Panc1 (cell line): ENCODE measurements at regions not wholly inside any gene's neighbourhood (a gene's known extent, or its start where the extent isn't known, plus 50 kb on each side); places are given as distances from the start of the nearest gene placed in this dataset.

ENCODE experiments used
- ATAC-seq: fragments of 200-7000 bp; cut with Tn5 transposase; 2 replicates; pipeline ENCODE4 v1.9.1; 2020; ENCODE audit warnings: mild to moderate bottlenecking, moderate library complexity
- BruUV-seq: library from RNA; stranded (reverse); fragments of 400-500 nt; replicated peaks from 2 replicates; lab custom pipeline; 2021; lab: Mats Ljungman, UMichigan
- CTCF ChIA-PET: fragments of 300-600 bp; sonication (Branson Sonifier 250); formaldehyde crosslinking; loops from one replicate; lab custom pipeline; 2022; ENCODE audit warnings: antibody characterized with exemption; lab: Charles Lee
- POLR2A ChIA-PET: fragments of 300-600 bp; sonication (Branson Sonifier 250); formaldehyde crosslinking; loops from one replicate; lab custom pipeline; 2022; ENCODE audit warnings: antibody characterized with exemption; lab: Charles Lee
- DNase-seq: peaks from one replicate; pipeline ENCODE4 v3.0.0-alpha.2; 2010; ENCODE audit warnings: low read depth, low spot score
- H3K27ac ChIP-seq: 2 replicates; pipeline ENCODE4 v1.5.1; 2011; ENCODE audit warnings: mild to moderate bottlenecking, low read length, inconsistent platforms
- H3K27me3 ChIP-seq: fragments of 200-500 bp; sonication (Bioruptor generic); 2 replicates; pipeline ENCODE4 v1.6.0; 2014; ENCODE audit warnings: low read length, inconsistent platforms; ENCODE audit not compliant: control insufficient read depth, insufficient read depth
- H3K36me3 ChIP-seq: fragments of 200-500 bp; sonication (Bioruptor generic); 2 replicates; pipeline ENCODE4 v1.5.1; 2014; ENCODE audit warnings: inconsistent platforms, mild to moderate bottlenecking, low read length, moderate library complexity; ENCODE audit not compliant: control insufficient read depth, insufficient read depth
- H3K4me1 ChIP-seq: 2 replicates; pipeline ENCODE4 v1.5.1; 2011; ENCODE audit warnings: inconsistent platforms, mild to moderate bottlenecking, low read length, moderate library complexity; ENCODE audit not compliant: control insufficient read depth, insufficient read depth
- H3K4me3 ChIP-seq, 2 experiments: 2 replicates each; pipeline ENCODE4 v1.5.1; 2011 to 2012; ENCODE audit warnings: low read depth in 2 of 2, low read length in 2 of 2, mild to moderate bottlenecking in 2 of 2, inconsistent platforms in 1 of 2, moderate library complexity in 1 of 2
- H3K9me3 ChIP-seq: fragments of 200-500 bp; sonication (Bioruptor generic); 2 replicates; pipeline ENCODE4 v1.5.1; 2014; ENCODE audit warnings: low read depth, mild to moderate bottlenecking, inconsistent platforms, low read length, moderate library complexity; ENCODE audit not compliant: control insufficient read depth, insufficient read depth
- CTCF ChIP-seq: fragments of 450-650 bp; IDR thresholded peaks from 2 replicates; pipeline ENCODE4 v1.5.1; 2017; ENCODE audit warnings: mild to moderate bottlenecking
- POLR2AphosphoS5 ChIP-seq: IDR thresholded peaks from 2 replicates; pipeline ENCODE4 v1.6.1; 2012; ENCODE audit warnings: mild to moderate bottlenecking, low read depth, low read length, moderate library complexity
- REST ChIP-seq, 2 experiments: IDR thresholded peaks; 2 replicates each; pipeline ENCODE4 v1.6.1; 2011 to 2012; ENCODE audit warnings: low read depth in 2 of 2, control low read depth in 1 of 2, low read length in 1 of 2, mild to moderate bottlenecking in 1 of 2, moderate library complexity in 1 of 2; ENCODE audit not compliant: insufficient read depth in 1 of 2
- SIN3A ChIP-seq: IDR thresholded peaks from 2 replicates; pipeline ENCODE4 v1.6.1; 2012; ENCODE audit warnings: low read depth, mild to moderate bottlenecking, low read length, moderate library complexity, borderline replicate concordance; ENCODE audit not compliant: insufficient read depth
- TCF7L2 ChIP-seq: IDR thresholded peaks from 2 replicates; pipeline ENCODE4 v1.6.1; 2011; ENCODE audit warnings: mild to moderate bottlenecking, low read depth, low read length, inconsistent platforms
- in situ Hi-C: cut with HindIII; loops from 2 replicates; pipeline ENCODE4 v1.10.0; 2016; ENCODE audit warnings: low sequenced_read_pairs, low pct_unique_long_range_greater_than_20kb
- intact Hi-C: fragments of 100-400 bp; cut with micrococcal nuclease; formaldehyde crosslinking; loops from one replicate; pipeline ENCODE4 v1.10.0; 2022; ENCODE audit not compliant: unreplicated experiment

GRCh38 chr10:53570221-53570620 lies 797.6 kb upstream of the MBL2 start:
- Histone ChIP-seq H3K27me3 (no peaks in the 10 kb centered on the region), H3K9me3 (no peaks in the 10 kb centered on the region), H3K36me3 (no peaks in the 10 kb centered on the region), H3K4me1 (no peaks in the 10 kb centered on the region), H3K4me3 (no peak overlapping the region), H3K27ac (no peak overlapping the region)
- DNase-seq (no peak), ATAC-seq (no peak)
- ChIA-PET CTCF (no interaction called here), POLR2A (no interaction called here)
- in situ Hi-C loops = no loop called here
- intact Hi-C loops = no loop called here
- TF ChIP-seq SIN3A (no peak), POLR2AphosphoS5 (no peak), REST (IDR thresholded peaks at IDR 0.05; ENCODE audit: insufficient read depth in 1 of 2, low read depth in 2 of 2, low read length in 1 of 2) (no peak), CTCF (no peak), TCF7L2 (no peak)
- BruUV-seq = no TSS peak

GRCh38 chr10:53569455-53569854 lies 796.9 kb upstream of the MBL2 start:
- ATAC-seq = no peak

More at GRCh38 chr10:53569455-53569854, 796.9 kb upstream of the MBL2 start:
- intact Hi-C loops = no loop called here
- Histone ChIP-seq H3K36me3 (no peaks in the 10 kb centered on the region), H3K9me3 (no peaks in the 10 kb centered on the region), H3K27ac (no peak overlapping the region), H3K4me3 (no peak overlapping the region), H3K27me3 (no peaks in the 10 kb centered on the region), H3K4me1 (no peaks in the 10 kb centered on the region)
- BruUV-seq = no TSS peak
- no peak for DNase-seq
- ChIA-PET POLR2A (no interaction called here), CTCF (no interaction called here)
- TF ChIP-seq POLR2AphosphoS5 = no peak
- no peak for TF ChIP-seq TCF7L2
- no peak for TF ChIP-seq CTCF
- no peak for TF ChIP-seq SIN3A
- TF ChIP-seq REST (IDR thresholded peaks at IDR 0.05; ENCODE audit: insufficient read depth in 1 of 2, low read depth in 2 of 2, low read length in 1 of 2) = no peak
- in situ Hi-C loops = no loop called here
